ENCODE measurements at regions not wholly inside any gene's neighbourhood (a gene's known extent, or its start where the extent isn't known, plus 50 kb on each side); places are given as distances from the start of the nearest gene placed in this dataset.
"Not testable (repeated sequence)": the region's sequence is repeated elsewhere in the genome, so short reads cannot be mapped to it uniquely, and the experiment has no call there.

DNA sequence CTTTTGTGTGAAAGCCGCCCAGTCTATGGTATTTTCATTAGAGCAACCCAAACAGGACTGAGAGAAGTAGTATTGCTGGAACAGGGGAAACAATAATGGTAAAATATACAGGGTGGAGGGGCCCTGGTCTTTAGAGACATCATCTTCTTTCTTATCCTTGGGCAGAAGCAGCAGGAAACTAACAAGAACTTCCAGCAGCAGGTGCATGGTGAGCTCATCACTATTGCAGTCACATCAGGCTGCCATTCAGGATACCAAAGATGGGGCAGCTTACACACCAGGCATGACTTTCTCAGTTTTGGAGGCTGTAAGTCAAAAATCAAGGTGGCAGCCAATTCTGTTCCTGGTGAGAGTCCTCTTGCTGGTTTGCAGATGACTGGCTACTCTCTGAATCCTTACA is 478.3 kb upstream of the RUNX1 start:
- DNase-seq (ENCODE audit: low read depth), result no peak

DNA sequence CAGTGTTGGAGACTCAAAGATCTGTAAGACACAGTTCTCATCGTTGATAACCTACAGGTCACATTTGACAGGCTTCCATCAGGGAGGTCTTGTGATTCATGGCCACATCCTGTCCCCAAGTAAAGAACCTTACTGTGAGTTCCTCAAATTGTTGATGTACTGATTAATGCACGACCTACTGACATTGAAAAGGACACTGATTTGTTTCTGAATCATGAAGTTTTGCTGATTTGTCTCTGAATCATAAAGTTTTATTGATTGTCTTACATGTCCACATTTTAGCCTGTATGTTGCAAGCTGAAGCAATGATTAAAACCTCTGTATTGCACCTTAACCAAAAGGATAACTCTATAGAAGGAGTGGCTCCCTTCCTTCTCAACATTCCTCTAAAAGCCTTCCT is 476.3 kb upstream of the RUNX1 start:
- no peak for DNase-seq (ENCODE audit: low read depth)

DNA sequence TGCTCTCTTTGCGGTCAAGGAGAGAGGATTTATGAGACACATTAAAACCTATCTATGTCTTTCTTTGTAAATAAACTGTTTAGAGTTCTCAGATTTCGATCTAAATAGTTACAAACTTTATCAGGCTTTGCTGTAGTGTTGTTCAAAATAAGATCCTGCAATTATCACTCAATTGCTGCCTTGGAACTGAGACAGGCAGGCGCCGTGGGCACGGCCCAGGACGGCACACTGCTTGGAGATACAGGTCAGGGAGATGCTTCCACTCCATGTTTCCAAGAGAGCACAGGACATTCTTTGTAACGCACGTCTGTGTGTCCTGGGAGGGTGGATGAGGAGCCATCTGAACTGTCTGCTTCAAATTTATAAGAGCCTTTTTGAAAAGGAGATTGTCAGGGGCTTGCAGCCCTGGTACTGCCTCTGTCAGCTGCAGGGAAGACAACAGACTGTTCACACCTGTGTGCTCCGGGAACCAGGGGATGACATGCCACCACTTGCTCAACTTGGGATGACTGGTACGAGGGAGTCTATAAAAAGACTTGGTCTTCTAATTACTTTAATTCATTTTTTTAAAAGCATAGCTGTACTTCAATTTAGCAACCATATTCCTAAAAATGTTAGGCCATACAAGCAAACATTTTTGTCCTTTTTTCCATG is 472.9 kb upstream of the RUNX1 start:
- no peak for DNase-seq (ENCODE audit: low read depth)

DNA sequence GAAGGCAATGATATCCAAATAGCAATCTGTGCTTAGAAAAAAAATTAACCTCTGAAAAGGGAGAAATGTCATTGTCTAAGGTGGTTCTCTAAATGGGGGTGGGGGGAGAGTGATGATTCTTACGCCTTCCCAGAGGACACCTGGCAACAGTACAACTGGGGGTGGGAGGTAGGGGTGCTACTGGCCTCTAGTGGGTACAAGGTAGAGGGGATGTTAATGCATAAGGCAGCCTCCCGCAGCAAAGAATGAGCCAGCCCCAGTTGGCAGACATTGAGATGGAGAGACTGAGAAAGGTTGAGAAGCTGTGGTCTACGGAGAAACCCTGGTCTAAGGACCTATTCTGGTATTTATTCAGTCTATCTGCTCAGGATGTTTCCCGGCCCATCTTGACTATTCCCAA is 472.2 kb upstream of the RUNX1 start:
- DNase-seq (ENCODE audit: low read depth), result no peak

DNA sequence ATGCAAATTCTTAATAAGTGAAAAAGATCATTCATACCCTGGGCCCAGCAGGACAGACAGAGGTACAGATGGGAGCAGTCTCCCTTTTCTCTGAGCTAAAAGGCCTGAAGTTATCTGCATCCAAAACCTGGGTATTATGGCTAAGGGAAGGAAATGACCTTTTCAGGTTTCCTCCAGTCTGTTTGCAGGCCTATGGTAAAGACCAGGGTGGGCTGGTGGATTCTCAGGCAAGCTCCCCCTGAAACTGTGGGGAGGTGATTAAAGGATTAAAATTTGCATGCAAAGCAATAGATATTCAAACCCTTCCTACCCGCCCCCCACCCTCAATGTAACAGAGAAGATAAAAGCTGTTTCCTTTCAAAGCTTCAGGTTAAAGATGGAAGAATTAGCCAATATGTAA is 471.8 kb upstream of the RUNX1 start:
- DNase-seq (ENCODE audit: low read depth), result no peak

DNA sequence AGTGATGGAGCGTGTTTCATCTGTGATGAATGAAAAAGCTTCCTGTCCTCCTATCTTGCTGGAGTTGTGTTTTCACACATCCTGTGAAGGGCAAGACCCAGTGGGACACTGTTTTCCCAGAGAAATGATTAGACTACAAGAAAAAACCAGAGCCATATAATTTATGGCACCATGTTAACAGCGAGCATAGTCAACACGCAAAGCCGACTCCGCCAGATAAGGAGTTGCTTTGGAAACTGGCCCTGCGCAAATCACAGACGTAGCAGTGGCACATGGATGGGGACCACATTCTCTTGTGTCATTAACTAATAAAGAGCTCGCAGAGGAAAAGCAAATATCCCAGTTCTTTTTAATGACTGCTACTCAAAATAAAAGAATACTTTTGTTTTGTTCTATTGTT is 471.2 kb upstream of the RUNX1 start:
- DNase-seq (ENCODE audit: low read depth), result no peak

DNA sequence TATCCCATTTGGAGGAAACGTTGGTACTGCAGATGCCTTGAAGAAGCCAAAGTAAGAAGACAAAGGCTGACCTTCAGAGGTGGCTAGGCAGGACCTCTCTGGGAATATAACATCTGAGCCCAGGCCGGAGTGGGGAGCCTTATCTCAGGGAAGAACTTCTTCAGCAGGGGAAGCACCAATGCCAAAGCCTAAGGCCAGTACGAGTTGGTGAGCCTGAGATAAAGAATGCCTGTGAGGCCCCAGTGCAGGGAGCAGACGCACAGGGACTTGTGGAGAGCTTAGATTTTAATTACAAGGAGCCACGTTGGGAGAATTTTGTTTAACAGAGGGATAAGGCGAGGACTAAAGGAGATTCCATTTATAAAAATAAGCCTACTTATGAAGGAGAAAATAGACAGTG is 468.8 kb upstream of the RUNX1 start:
- DNase-seq (ENCODE audit: low read depth), result no peak

DNA sequence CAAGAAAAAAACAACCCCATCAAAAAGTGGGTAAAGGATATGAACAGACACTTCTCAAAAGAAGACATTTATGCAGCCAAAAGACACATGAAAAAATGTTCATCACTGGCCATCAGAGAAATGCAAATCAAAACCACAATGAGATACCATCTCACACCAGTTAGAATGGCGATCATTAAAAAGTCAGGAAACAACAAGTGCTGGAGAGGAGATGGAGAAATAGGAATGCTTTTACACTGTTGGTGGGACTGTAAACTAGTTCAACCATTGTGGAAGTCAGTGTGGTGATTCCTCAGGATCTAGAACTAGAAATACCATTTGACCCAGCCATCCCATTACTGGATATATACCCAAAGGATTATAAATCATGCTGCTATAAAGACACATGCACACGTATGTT is 467.2 kb upstream of the RUNX1 start:
- DNase-seq (ENCODE audit: low read depth), result not testable (repeated sequence)

DNA sequence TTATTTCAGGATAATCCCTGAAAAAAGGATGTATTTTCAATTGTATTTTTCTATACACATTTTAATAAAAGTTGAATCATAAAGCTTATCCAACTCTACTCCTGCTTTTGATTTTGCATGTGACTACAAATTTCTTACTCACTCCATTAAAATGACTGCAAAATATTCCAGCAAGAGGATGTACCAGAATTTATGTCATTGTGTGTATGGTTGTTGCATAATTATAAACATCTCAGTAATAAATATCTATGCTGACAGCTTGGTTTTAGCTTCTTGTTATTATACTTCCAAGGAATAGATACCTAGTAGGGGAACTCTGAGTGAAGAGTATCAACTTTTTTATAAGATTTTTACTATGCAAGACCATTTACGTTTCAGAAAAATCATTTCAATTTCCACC is 463.2 kb upstream of the RUNX1 start:
- no peak for DNase-seq (ENCODE audit: low read depth)

DNA sequence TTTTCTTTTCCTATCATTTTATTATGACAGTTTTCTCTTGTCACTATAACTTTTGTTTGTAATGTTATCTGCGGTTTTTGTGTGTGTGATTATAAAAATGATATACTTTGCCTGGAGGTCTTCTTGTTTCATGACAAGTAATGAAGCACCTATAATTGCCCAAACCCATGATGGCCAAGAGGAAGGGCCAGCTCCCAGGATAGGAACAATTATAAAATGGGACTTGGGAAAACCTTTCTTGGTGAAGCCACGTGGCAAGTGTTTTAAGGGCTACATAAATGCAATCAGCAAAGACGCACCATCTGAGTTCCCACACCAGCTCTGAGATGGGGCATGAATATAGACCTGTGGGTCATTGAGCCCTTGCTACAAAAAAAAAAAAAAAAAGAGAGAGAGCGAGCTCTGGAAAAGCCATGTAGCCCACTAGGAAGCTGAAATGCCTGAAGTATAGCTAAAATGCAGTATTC is 462.6 kb upstream of the RUNX1 start:
- DNase-seq (ENCODE audit: low read depth), result no peak

DNA sequence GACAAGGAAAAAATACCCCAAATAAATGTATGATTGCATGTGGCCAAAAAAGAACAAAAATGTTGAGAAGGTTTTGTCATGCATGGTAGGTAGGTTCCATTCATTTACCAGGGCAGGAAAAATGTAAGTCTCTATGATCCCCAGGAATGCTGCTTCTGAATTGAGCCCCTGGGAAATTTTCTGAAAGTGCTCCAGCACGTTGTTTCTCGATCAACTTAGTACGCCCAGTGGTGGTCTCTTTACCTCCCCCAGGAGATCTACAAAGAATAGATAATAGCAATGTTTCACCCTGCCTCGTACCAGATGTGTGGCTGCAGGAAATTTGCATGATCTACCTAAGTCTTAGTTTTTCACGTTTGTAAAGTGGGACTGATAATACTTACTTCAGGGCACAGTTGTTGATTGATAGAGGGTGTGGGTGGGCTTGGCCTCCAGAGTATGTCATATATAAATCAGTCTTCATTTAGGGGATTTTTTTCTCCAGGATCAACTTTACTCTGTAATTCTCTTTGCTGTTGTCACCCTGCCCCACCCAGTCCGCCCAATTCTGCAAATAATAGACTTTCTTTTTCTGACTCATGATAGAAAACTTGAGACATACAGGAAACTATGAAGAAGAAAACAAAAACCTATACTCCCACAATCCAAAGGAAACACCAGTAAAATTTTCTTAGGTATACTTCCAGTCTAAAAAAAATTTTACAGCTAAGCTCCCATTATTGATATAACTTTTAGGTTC is 462.0 kb upstream of the RUNX1 start:
- no peak for DNase-seq (ENCODE audit: low read depth)

DNA sequence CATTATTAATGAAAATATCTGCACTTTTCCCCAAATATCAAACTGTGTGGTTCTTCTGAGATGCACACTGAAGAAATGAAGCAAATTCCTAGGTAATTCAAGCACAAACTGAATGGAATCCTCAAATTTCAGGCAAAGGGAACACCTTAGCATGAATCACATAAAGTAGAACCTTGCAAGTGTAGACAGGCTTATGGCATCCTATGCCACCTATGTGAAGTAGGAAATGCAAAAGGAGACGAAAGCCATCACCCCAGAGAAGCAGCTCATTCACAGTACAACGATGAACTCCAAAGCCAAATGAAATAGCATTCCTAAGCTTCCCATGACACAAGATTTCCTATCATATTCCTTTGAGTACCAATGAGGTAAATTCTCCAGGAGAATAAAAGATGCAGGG is 461.2 kb upstream of the RUNX1 start:
- DNase-seq (ENCODE audit: low read depth), result no peak

DNA sequence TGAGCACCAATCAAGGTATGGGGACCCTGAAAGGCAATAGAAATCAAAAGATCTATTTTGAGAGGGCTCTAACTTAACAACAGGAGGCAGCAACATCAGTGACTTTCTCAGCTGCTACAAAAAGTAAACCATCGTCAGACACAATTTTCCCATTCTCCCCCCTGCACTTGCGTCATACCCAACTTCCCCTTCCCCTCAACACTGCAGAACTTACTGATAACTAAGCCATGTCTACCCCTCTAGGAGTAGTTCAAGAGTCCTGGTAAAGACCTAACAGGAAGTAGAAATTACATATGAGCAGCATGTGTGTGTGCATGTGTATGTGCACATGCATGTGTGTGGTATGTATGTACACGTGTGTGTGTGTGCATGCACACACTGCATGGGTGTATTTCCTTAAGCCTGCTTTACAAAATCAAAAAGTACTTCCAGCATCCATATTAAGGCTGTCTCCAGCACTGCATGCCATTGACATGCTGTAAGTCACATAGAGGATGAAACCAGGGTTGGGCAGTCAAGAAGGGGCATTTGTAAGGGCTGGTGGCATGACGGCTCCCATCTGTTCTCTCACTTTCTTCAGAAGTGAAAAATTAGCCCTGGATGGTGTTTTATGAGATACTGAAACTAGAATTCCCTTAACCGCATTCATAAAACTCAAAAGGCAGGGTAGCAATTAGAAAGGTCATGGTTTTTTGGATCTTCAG is 460.1 kb upstream of the RUNX1 start:
- no peak for DNase-seq (ENCODE audit: low read depth)

DNA sequence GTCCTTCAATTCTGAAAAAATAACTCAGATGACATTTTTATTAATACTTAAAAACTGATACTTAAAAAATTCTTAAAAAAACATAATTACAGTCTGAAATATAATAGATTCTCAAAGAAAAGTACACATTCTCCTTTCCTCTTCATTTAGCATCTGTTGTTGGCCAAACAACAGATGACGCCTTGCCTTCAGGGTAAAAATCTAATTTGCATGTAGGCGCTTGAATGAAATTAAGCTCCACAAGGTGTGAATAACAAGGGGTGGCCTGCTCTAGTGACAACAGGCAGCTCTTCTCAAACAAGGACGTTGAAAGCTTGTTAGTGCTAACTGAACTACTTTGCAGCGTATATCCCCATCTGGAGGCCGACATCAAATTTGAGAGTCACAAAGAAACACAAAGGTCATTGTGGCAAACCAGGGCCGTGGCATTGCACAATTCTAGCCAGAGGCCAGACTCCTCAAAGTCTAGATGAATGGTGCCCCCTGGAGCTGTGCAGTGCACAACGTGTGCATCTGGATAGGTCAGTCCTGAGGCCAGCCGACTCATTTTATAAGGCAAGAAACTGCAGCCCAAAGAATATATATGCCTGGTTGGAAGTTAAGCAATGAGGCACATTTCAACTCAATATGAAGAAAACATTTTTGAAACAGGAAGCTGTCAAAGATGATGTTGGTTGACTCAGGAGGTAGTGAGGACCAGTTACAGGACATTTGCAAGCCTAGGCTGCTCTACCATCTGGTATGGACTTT is 459.2 kb upstream of the RUNX1 start:
- no peak for DNase-seq (ENCODE audit: low read depth)

DNA sequence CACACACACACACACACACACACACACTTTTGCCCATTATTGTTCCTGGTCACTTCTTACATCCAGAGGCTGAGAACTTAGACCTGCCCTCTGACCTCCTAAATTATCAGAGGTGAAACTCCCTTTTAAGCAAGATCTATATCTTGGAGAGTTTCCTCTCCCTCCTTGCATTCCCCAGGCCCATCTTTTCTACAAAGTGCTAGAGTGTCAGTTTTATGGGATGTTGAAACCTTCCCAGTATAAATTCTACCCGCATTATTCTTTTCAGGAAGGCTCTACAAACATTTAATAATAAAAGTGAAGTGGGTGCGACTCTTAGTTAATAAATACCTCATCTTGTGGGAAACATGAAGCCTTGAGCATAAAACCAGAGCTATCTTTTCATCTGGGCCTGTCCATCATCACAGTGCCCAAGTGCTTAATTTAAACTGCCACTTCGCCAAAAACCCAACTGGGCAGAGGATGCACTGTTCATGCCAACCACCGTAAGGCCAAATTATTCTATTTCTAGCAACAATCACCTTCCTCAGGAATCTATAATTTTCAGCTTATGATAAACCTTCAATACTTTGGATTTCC is 458.2 kb upstream of the RUNX1 start:
- DNase-seq (ENCODE audit: low read depth), result no peak

DNA sequence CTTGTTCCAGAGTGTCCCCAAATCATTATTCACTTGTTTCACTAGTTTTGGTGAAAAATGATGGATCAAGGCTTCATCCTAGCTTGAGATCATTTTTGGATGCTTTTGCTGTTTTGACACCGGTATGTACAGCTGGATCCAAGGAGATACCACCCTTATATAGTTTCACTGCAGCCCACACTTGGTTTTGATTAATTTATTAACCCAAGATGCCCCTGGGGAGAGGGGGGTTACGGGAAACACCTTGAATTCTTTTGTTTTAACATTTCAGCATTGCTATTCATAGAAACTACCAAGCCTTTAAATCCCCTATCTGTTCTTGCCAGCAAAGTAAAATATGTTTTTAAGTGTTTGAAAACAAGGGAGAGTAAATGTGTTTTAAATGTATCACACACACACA is 457.7 kb upstream of the RUNX1 start:
- DNase-seq (ENCODE audit: low read depth), result no peak

DNA sequence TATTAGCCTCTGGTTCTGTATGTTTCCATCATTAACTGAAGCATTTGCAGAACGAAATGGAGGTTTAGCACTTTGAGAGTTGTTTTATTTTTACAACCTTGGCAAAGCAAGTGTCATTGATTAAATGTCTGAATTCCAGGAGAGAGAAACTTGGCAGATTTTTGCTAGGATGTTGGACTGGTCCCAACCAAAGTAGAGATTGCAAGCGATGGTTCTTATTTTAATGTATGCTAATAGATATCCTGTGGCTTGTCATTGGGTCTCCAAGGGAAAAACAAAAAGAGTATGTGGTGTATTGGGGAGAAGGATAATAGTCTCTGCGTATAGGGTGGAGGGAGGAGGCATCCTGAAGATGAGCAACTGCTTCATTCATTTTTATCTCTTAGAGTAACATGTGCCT is 457.2 kb upstream of the RUNX1 start:
- no peak for DNase-seq (ENCODE audit: low read depth)

DNA sequence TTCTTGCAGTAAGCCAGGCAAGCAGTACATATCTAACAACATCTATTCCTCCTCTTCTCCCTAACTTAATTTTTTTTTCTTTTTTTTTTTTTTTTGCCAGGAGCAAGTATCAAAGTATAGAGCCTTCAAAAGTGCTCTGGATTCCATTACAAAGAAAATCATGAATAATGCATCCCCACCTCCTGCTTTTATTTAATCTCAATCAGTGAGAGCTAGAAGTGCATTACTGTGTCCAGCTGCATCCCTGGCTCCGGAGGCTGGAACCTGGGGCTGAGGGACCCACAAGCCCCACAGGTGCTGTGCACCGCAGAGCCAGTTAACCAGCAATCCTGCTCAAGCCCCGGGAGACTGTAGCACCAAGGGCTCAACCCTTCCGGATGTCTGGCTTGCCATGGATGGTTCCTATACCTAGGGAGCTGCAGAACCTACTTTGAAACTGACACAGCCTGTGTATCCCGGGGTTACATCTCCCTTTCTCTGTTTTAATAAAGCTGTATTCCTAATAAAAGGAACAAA is 455.9 kb upstream of the RUNX1 start:
- no peak for DNase-seq (ENCODE audit: low read depth)

DNA sequence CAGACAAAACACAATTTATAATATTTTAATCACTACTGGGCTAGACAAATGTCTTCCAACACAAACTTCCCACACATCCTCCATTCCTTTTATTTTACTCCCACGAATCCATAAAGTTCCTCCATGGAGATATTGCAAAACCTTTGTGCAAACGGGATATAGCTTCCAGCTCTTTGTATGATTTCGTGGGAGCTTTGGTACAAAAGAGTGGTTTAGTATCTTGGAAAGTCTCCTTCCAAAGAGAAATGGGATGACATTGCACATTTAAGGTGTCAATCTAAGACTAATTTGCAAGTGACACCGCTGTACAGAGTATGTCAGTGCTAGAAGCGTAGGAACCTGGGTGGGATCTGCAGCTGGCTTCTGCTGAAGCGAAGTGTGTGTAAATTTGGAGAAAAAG is 455.2 kb upstream of the RUNX1 start:
- no peak for DNase-seq (ENCODE audit: low read depth)

DNA sequence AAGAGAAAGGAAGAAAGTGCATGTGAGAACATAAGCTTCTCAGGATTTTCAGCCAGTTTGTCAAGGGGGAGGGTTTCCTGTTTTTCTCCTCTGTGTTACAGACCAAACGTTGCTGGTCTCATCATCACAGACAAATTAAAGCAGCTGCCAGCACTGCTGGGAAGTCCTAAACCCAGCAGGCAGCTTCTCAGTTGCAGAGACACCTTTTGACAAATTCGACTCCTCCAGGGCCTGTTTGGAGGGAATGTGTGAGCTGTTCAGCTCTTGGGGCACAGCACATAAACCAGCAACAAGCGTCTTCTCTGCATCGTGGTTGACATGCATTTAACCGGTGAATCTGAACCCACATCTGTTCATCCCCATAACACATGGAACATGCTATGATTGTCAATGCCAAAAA is 454.6 kb upstream of the RUNX1 start:
- no peak for DNase-seq (ENCODE audit: low read depth)

DNA sequence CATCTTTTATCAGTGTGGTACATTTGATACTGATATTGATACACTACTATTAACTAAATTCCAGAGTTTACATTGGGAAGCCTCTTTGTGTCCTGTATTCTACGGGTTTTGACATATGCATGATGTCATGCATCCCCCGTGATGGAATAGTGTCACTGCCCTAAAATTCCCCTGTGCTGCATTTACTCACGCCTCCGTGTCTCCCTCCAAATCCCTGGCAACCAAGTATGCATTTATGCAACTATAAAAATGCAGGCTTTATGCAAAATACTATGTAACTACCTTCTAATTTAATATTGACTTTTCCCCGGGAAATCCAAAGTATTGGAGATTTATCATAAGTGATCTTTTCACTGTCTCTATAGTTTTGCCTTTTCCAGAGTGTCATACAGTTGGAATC is 453.7 kb upstream of the RUNX1 start:
- no peak for DNase-seq (ENCODE audit: low read depth)

DNA sequence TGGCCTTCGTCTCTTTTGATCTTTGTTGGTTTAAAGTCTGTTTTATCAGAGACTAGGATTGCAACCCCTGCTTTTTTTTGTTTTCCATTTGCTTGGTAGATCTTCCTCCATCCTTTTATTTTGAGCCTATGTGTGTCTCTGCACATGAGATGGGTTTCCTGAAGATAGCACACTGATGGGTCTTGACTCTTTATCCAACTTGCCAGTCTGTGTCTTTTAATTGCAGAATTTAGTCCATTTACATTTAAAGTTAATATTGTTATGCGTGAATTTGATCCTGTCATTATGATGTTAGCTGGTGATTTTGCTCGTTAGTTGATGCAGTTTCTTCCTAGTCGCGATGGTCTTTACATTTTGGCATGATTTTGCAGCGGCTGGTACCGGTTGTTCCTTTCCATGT is 448.4 kb upstream of the RUNX1 start:
- DNase-seq (ENCODE audit: low read depth), result not testable (repeated sequence)
